ENCODE measurements at regions not wholly inside any gene's neighbourhood (a gene's known extent, or its start where the extent isn't known, plus 50 kb on each side); places are given as distances from the start of the nearest gene placed in this dataset.

GRCh38 chr12:59405992-59406391 lies 189.8 kb upstream of the SLC16A7 start:
- Mint-ChIP-seq H3K4me3 (no peak overlapping the region), H3K4me1 (ENCODE audit: unreplicated experiment) (peaks cover 4% of the 10 kb centered on the region), H3K27me3 (no peaks in the 10 kb centered on the region), H3K9me3 (no peaks in the 10 kb centered on the region), H3K36me3 (no peaks in the 10 kb centered on the region), H3K27ac (no peak overlapping the region)
- no peak for TF ChIP-seq CTCF (conservative IDR thresholded peaks at IDR 0.05)
- no peak for DNase-seq (ENCODE audit: extremely low spot score, unreplicated experiment)

GRCh38 chr12:59404109-59404650 lies 191.6 kb upstream of the SLC16A7 start:
- no peak overlapping the region for H3K4me3 Mint-ChIP-seq
- no peak for DNase-seq (ENCODE audit: extremely low spot score, unreplicated experiment)
- no peaks in the 10 kb centered on the region for H3K36me3 Mint-ChIP-seq
- H3K4me1 Mint-ChIP-seq (ENCODE audit: unreplicated experiment): peaks cover 4% of the 10 kb centered on the region
- H3K9me3 Mint-ChIP-seq: peaks cover 7% of the 10 kb centered on the region
- no peaks in the 10 kb centered on the region for H3K27me3 Mint-ChIP-seq
- TF ChIP-seq CTCF (conservative IDR thresholded peaks at IDR 0.05): no peak
- H3K27ac Mint-ChIP-seq: no peak overlapping the region

- no peaks in the 10 kb centered on the region for H3K27me3 Mint-ChIP-seq
- H3K4me3 Mint-ChIP-seq: no peak overlapping the region
- H3K9me3 Mint-ChIP-seq: peaks cover 7% of the 10 kb centered on the region
- TF ChIP-seq CTCF (conservative IDR thresholded peaks at IDR 0.05): peak; percentile 86
- DNase-seq (ENCODE audit: extremely low spot score, unreplicated experiment): no peak
- no peak overlapping the region for H3K27ac Mint-ChIP-seq
- no peaks in the 10 kb centered on the region for H3K36me3 Mint-ChIP-seq
- peaks cover 4% of the 10 kb centered on the region for H3K4me1 Mint-ChIP-seq (ENCODE audit: unreplicated experiment)
Measured at GRCh38 chr12:59403259-59403932, 192.4 kb upstream of the SLC16A7 start.

GRCh38 chr12:59401862-59402261 lies 194.0 kb upstream of the SLC16A7 start:
- peaks cover 7% of the 10 kb centered on the region for H3K9me3 Mint-ChIP-seq
- TF ChIP-seq CTCF (conservative IDR thresholded peaks at IDR 0.05): no peak
- H3K27me3 Mint-ChIP-seq: no peaks in the 10 kb centered on the region
- H3K27ac Mint-ChIP-seq: no peak overlapping the region
- no peak for DNase-seq (ENCODE audit: extremely low spot score, unreplicated experiment)
- H3K4me3 Mint-ChIP-seq: no peak overlapping the region
- H3K4me1 Mint-ChIP-seq (ENCODE audit: unreplicated experiment): peaks cover 4% of the 10 kb centered on the region
- H3K36me3 Mint-ChIP-seq: no peaks in the 10 kb centered on the region

- peaks cover 7% of the 10 kb centered on the region for H3K9me3 Mint-ChIP-seq
- H3K4me1 Mint-ChIP-seq (ENCODE audit: unreplicated experiment): no peaks in the 10 kb centered on the region
- no peak for TF ChIP-seq CTCF (conservative IDR thresholded peaks at IDR 0.05)
- H3K27ac Mint-ChIP-seq: no peak overlapping the region
- no peak overlapping the region for H3K4me3 Mint-ChIP-seq
- H3K27me3 Mint-ChIP-seq: peaks cover 2% of the 10 kb centered on the region
- no peaks in the 10 kb centered on the region for H3K36me3 Mint-ChIP-seq
- no peak for DNase-seq (ENCODE audit: extremely low spot score, unreplicated experiment)
Measured at GRCh38 chr12:59398164-59398563, 197.7 kb upstream of the SLC16A7 start.
